ENCODE measurements at regions not wholly inside any gene's neighbourhood (a gene's known extent, or its start where the extent isn't known, plus 50 kb on each side); places are given as distances from the start of the nearest gene placed in this dataset.
A peak's percentile ranks its signal among the peaks of the same experiment; 100 is the strongest.

DNA sequence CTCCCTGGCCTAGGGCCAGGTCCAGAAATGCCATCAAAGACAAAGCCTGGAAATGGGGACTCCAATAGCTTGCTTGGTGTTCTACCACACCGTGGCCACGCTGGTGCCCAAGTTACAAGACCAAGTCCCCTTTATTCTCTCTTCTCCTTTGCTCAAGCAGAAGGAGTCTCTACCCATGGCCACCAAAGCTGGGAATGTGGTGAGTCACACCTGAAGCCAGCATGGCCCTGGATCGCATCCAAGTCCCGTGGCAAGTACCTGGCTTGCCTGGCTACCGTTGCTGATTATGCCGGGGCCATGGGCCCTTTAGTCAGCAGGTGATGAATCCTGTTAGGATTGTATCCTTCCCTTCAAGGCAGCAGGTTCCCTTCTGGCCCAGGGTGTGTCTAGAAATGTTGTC lies 260.0 kb downstream of the HAPSTR1 start:
- Histone ChIP-seq H3K9me3 (ENCODE audit: control insufficient read depth, low read length) (peaks cover 47% of the 10 kb centered on the region), H3K36me3 (ENCODE audit: control insufficient read depth, insufficient read depth, low read length) (no peaks in the 10 kb centered on the region), H3K27me3 (ENCODE audit: control insufficient read depth, insufficient read depth, low read length, poor library complexity, severe bottlenecking) (peaks cover 10% of the 10 kb centered on the region), H3K9ac (ENCODE audit: extremely low read depth, low read length, poor library complexity, severe bottlenecking) (no peak overlapping the region), H3K4me1 (ENCODE audit: control insufficient read depth, insufficient read depth, low read length) (no peaks in the 10 kb centered on the region), H3K4me3 (ENCODE audit: low read length) (no peak overlapping the region), H3K27ac (ENCODE audit: low read depth, low read length) (no peak overlapping the region)
- Mint-ChIP-seq H3K4me1 (no peaks in the 10 kb centered on the region), H3K4me3 (no peak overlapping the region), H3K9me3 (peaks cover 42% of the 10 kb centered on the region), H3K36me3 (ENCODE audit: low read depth) (no peaks in the 10 kb centered on the region), H3K27ac (no peak overlapping the region), H3K27me3 (ENCODE audit: insufficient read depth) (peaks cover 7% of the 10 kb centered on the region)
- 94 to 100% methylated on average over 4 to 6 of the region's 6 CpGs for WGBS, 2 experiments (ENCODE audit: insufficient coverage in 1 of 2, insufficient read length in 1 of 2)
- no peak for TF ChIP-seq CTCF (conservative IDR thresholded peaks at IDR 0.05)
- no peak for DNase-seq

GRCh38 chr16:9351841-9352434 lies 260.5 kb downstream of the HAPSTR1 start:
- Histone ChIP-seq H3K4me1 (ENCODE audit: control insufficient read depth, insufficient read depth, low read length) (no peaks in the 10 kb centered on the region), H3K9ac (ENCODE audit: extremely low read depth, low read length, poor library complexity, severe bottlenecking) (no peak overlapping the region), H3K36me3 (ENCODE audit: control insufficient read depth, insufficient read depth, low read length) (no peaks in the 10 kb centered on the region), H3K27ac (ENCODE audit: low read depth, low read length) (no peak overlapping the region), H3K27me3 (ENCODE audit: control insufficient read depth, insufficient read depth, low read length, poor library complexity, severe bottlenecking) (peaks cover 10% of the 10 kb centered on the region), H3K9me3 (ENCODE audit: control insufficient read depth, low read length) (peaks cover 52% of the 10 kb centered on the region), H3K4me3 (ENCODE audit: low read length) (no peak overlapping the region)
- H3K9me3 Mint-ChIP-seq, result peaks cover 47% of the 10 kb centered on the region
- H3K27me3 Mint-ChIP-seq (ENCODE audit: insufficient read depth), result peaks cover 7% of the 10 kb centered on the region
- no peaks in the 10 kb centered on the region for H3K4me1 Mint-ChIP-seq
- no peak overlapping the region for H3K27ac Mint-ChIP-seq
- no peak overlapping the region for H3K4me3 Mint-ChIP-seq
- peak; percentile 32 for TF ChIP-seq CTCF (conservative IDR thresholded peaks at IDR 0.05)
- no peaks in the 10 kb centered on the region for H3K36me3 Mint-ChIP-seq (ENCODE audit: low read depth)
- 88 to 95% methylated on average over 1 of the region's 1 CpG for WGBS, 2 experiments (ENCODE audit: insufficient coverage in 1 of 2, insufficient read length in 1 of 2)
- DNase-seq, result no peak

DNA sequence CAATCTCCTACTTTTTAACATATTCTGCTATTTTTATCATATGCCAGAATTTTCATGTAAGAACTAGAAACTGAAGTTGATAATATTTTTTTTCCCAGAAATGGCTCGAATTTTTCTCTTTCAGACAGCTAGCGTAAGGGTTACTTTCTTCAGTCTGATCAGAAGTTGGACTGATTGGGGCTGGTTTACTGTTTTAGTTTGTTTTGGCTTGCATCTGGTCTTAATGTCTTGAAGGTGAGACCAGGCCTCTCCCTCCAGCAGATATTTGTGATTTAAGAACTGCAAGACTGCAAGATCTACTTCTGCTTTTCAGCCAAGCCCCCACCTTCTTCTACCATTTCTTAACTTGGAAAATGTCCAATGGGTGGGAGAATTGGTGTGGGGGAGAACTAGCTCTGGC lies 266.4 kb downstream of the HAPSTR1 start:
- TF ChIP-seq CTCF (conservative IDR thresholded peaks at IDR 0.05), result no peak
- Histone ChIP-seq H3K4me1 (ENCODE audit: control insufficient read depth, insufficient read depth, low read length) (no peaks in the 10 kb centered on the region), H3K4me3 (ENCODE audit: low read length) (peak overlapping the region; percentile 8), H3K9ac (ENCODE audit: extremely low read depth, low read length, poor library complexity, severe bottlenecking) (no peak overlapping the region), H3K9me3 (ENCODE audit: control insufficient read depth, low read length) (peaks cover 38% of the 10 kb centered on the region), H3K27ac (ENCODE audit: low read depth, low read length) (no peak overlapping the region), H3K36me3 (ENCODE audit: control insufficient read depth, insufficient read depth, low read length) (no peaks in the 10 kb centered on the region), H3K27me3 (ENCODE audit: control insufficient read depth, insufficient read depth, low read length, poor library complexity, severe bottlenecking) (peaks cover 1% of the 10 kb centered on the region)
- Mint-ChIP-seq H3K36me3 (ENCODE audit: low read depth) (no peaks in the 10 kb centered on the region), H3K4me3 (no peak overlapping the region), H3K27ac (no peak overlapping the region), H3K4me1 (no peaks in the 10 kb centered on the region), H3K9me3 (peaks cover 33% of the 10 kb centered on the region), H3K27me3 (ENCODE audit: insufficient read depth) (peaks cover 5% of the 10 kb centered on the region)
- 67 to 100% methylated on average over 1 to 2 of the region's 2 CpGs for WGBS, 2 experiments (ENCODE audit: insufficient coverage in 1 of 2, insufficient read length in 1 of 2)
- DNase-seq, result no peak
